Fibroblast of lung (primary cell): ENCODE measurements at regions not wholly inside any gene's neighbourhood (a gene's known extent, or its start where the extent isn't known, plus 50 kb on each side); places are given as distances from the start of the nearest gene placed in this dataset.

Experiments
- EZH2 ChIP-seq: IDR thresholded peaks from 2 replicates; pipeline ENCODE4 v1.5.1; 2012; ENCODE audit warnings: low read length, control low read depth, mild to moderate bottlenecking; ENCODE audit errors: missing control alignments
- TF ChIP-seq, protein P1 (sequence below), 2 donors: IDR thresholded peaks in 1 of 2; conservative IDR thresholded peaks in 1 of 2; 1 replicate in 1 of 2; 2 replicates in 1 of 2; pipeline ENCODE4 v1.5.1; 2011 to 2012; ENCODE audit warnings: low read length in 2 of 2, control low read depth in 1 of 2, inconsistent platforms in 1 of 2, low read depth in 1 of 2, mild to moderate bottlenecking in 1 of 2

- TF ChIP-seq, protein P1, sequence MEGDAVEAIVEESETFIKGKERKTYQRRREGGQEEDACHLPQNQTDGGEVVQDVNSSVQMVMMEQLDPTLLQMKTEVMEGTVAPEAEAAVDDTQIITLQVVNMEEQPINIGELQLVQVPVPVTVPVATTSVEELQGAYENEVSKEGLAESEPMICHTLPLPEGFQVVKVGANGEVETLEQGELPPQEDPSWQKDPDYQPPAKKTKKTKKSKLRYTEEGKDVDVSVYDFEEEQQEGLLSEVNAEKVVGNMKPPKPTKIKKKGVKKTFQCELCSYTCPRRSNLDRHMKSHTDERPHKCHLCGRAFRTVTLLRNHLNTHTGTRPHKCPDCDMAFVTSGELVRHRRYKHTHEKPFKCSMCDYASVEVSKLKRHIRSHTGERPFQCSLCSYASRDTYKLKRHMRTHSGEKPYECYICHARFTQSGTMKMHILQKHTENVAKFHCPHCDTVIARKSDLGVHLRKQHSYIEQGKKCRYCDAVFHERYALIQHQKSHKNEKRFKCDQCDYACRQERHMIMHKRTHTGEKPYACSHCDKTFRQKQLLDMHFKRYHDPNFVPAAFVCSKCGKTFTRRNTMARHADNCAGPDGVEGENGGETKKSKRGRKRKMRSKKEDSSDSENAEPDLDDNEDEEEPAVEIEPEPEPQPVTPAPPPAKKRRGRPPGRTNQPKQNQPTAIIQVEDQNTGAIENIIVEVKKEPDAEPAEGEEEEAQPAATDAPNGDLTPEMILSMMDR (conservative IDR thresholded peaks at IDR 0.05 in 1 of 2, IDR thresholded peaks at IDR 0.05 in 1 of 2; ENCODE audit: low read depth in 1 of 2, low read length in 2 of 2) = no peak
- TF ChIP-seq EZH2 = no peak
These were observed 136.8 kb upstream of the MGMT start for GRCh38 chr10:129330211-129330610.
